GM19468 (cell line): ENCODE measurements at regions not wholly inside any gene's neighbourhood (a gene's known extent, or its start where the extent isn't known, plus 50 kb on each side); places are given as distances from the start of the nearest gene placed in this dataset.
"Not testable (repeated sequence)": the region's sequence is repeated elsewhere in the genome, so short reads cannot be mapped to it uniquely, and the experiment has no call there.

ENCODE experiments used
- ATAC-seq: cut with Tn5 transposase; IDR thresholded peaks from one replicate; pipeline ENCODE4 v1.9.1; 2021; ENCODE audit warnings: mild to moderate bottlenecking, moderate library complexity, moderate number of reproducible peaks; ENCODE audit not compliant: unreplicated experiment; ENCODE audit errors: extremely low read depth

GRCh38 chr22:19599004-19599403, 74.8 kb upstream of the CLDN5 start:
- no peak for ATAC-seq

DNA sequence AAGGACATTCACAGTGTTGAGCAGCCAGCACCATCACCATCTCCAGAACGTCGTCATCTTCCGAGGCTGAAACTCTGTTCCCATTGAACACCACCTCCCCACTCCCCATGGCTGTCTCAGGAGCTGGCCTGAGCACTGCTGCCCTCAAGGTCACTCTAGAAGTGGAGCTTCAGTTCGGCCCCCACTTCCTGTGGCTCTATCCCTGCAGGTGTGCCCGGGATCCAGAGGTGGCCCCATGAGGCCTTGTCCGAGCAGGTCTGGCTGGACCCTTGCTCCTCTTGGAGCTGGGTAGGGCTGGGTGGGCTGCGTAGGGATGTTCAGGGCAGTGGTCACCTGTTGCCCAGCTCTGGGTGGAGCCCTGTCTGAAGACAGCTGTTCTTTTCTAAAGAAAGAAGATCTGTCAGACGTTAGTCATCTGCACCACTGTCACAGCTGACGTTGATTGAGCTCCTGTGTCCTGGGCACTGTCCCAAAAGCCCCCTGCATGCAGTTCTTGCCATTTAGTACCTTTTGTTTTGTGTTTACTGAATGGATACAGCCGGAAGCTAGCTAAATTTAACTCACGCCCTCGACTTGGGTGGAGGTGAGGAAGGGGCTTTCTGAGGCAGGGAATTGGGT, 75.5 kb upstream of the CLDN5 start:
- no peak for ATAC-seq

- ATAC-seq: not testable (repeated sequence)
Measured at GRCh38 chr22:19603346-19603745, 79.1 kb upstream of the CLDN5 start.

GRCh38 chr22:19603767-19604166, 79.6 kb upstream of the CLDN5 start:
- no peak for ATAC-seq

GRCh38 chr22:19604711-19605268, 80.6 kb upstream of the CLDN5 start:
- no peak for ATAC-seq

GRCh38 chr22:19605508-19606331, 81.5 kb upstream of the CLDN5 start:
- no peak for ATAC-seq

DNA sequence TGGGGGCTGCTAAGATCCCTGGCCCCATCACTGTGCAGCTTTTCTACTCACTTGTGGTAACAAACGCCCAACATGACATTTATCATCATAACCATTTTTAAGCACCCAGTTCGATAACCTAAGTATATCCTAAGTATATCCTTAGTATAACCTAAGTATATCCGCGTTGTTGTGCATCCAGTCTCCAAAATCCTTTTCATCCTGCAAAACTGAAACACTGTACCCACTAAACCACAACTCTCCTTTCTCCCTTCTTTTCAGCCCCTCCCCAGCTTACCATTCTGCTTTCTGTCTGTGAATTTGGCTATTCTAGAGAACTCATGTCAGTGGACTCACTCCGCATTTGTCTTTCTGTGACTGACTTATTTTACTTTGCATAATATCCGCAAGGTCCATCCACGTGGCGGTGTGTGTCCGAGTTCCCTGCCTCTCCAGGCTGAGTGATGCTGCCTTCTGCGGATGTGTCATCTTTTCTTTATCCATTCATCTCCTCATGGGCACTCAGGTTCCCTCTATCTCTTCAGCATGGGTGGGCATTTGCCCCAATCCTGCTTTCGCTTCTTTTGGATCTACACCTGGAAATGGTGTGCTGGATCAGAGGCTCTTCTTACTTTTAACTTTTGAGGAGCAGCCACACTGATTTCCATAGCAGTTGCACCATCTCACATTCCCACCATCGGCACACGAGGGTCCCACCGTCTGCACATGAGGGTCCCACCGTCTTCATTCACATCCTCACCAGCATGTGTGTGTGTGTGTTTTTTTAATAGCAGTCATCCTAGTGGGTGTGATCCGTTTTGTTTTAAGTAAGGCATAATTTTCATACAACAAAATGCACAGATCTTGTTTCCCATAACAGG, 82.4 kb upstream of the CLDN5 start:
- ATAC-seq: no peak

- ATAC-seq: no peak
Measured at GRCh38 chr22:19607192-19608002, 83.2 kb upstream of the CLDN5 start.

DNA sequence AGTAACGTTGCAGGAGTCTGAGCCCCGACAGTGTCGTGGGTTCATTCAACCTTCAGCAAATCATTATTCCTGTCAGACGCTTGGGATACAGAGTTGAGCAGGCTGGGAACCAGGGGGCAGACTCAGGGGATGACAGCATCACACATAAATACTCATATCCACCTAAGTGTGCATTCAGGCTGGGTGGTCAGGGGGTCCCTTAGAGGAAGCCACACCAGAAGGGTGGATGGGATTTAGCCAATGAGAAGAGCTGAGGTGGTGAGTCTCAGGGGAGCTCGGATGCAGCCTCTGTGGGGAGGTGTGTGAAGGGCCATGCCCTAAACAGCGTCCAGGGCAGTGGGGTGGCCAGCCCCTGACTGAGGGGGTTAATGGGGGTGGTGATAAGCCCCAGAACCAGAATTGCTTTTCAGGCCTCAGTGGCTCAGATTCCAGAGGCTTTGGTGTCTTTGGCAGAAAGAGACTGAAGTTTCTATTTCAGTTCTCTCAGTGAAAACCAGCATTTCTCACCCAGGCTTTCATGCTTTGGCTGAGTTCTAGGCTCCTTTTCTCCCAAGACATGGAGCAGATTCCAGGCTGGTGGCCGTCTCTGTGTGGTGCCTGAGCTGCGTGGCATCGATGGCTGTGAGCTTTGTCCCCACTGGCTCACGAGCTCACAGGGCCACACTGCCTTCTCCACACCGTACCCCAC, 83.9 kb upstream of the CLDN5 start:
- ATAC-seq: no peak

DNA sequence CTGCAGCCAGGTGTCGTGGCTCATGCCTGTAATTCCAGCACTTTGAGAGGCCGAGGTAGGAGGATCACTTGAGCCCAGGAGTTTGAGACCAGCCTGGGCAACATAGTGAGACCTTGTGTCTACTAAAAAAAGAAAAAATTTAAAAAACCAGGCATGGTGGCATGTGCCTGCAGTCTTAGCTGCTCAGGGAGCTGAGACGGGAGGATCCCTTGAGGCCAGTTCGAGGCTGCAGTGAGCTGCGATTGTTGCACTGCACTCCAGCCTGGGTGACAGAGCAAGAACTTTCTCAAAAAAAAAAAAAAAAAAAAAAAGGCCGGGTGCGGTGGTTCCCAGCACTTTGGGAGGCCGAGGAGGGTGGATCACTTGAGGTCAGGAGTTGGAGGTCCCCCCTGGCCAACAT, 85.5 kb upstream of the CLDN5 start:
- ATAC-seq: not testable (repeated sequence)

DNA sequence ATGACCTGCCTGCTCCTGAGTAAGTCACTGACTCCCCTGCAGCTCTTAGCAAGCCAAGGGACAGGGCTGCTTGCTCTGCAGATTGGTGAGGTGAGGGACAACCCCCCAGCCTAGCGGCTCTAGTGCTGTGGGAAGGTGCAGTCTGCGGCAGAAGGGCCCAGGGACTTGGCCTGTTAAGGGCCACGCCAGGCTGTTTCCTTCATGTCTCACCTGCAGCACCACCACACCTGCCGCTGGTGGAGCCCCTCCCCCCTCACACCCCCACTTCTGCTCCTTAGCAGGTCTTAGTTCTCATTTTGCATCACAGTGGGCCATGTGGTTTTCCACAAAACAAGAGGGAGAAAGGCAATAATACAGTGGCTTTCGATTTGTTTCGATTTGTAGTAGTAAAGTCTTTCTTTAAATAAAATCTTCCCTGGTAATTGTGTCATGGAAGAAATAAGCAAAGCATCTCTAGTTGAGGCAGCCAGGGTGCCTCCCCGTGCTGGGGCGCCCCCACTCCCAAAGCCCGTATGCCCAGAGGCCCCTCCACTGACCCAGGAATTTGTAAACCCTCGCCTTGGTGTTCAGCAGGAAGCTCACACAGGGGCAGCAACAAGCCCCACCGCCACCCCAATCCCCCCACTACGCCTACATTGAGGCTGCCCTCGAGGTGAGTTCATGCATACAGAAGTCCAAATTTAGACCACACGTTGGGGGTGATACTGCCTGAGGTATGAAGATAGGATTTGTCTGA, 86.5 kb upstream of the CLDN5 start:
- no peak for ATAC-seq

- ATAC-seq: no peak
Measured at GRCh38 chr22:19611590-19611989, 87.4 kb upstream of the CLDN5 start.

GRCh38 chr22:19612866-19613572, 88.8 kb upstream of the CLDN5 start:
- no peak for ATAC-seq

DNA sequence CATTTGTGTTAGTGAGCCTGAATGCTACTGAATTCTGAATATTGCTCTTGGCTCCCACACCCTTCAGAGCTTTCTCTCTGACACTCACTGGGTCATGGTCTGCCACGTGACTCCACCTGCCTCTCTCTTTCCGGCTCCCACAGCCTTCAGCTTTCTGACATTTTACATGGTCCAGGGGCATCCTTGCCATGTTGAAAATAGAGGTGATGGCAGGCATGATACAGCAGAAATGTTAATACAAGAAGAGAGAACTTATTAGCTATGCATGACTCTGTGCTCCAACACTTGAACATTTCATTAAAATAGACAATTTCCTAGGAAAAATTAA, 90.3 kb upstream of the CLDN5 start:
- ATAC-seq: no peak

GRCh38 chr22:19615001-19615461, 90.8 kb upstream of the CLDN5 start:
- no peak for ATAC-seq

DNA sequence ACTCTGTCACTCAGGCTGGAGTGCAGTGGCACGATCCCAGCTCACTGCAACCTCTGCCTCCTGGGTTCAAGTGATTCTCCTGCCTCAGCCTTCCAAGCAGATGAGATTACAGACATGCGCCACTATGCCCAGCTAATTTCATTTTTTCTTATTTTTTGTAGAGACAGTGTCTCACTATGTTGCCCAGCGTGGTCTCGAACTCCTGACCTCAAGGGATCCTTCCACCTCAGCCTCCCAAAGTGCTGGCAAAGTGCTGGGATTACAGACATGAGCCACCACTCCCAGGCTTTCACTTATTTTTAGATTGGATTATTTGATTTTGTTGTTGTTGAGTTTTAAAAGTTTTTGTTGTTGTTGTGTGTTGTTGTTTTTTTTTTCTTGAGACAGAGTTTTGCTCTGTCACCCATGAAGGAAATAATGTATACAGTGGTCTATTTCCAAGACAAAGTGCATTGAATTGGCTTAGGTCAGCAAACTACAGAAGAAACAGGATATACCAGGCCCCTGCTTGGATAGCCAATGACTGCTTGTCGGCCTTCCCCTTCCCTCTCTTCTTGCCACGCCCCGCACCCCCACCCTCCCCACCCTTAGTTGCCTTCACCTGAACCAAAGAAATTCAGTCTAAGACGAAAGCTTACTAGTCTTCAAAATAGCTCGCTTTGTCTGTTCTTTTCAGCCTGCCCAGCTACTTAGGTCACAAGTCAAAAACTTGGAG, 91.8 kb upstream of the CLDN5 start:
- ATAC-seq: no peak
